ENCODE measurements at regions not wholly inside any gene's neighbourhood (a gene's known extent, or its start where the extent isn't known, plus 50 kb on each side); places are given as distances from the start of the nearest gene placed in this dataset.
A peak's percentile ranks its signal among the peaks of the same experiment; 100 is the strongest.

DNA sequence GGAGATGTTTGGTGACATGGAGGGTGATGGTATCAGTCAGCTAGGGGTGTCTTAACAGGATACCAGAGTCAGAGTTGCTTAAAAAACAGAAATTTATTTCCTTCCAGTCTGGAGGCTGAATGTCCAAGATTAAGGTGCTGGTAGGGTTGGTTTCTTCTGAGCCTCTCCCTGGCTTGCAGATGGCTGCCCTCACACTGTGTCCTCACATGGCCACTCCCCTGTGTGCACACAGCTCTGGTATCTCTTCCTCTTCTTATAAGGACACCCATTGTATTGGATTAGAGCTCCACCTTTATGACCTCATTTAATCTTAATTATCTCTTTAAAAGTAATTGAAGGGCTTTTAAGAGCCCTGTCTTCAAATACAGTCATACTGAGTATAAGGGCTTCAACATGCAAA is 431.8 kb upstream of the MMS22L start:
- CTCF ChIA-PET: no interaction called here
- H3K4me1 ChIP-seq (ENCODE audit: insufficient read depth, low read length, poor library complexity, severe bottlenecking): no peaks in the 10 kb centered on the region
- no TSS peak for BruUV-seq (replicated peaks)
- no peak overlapping the region for H3K4me3 ChIP-seq (ENCODE audit: low read depth, low read length, poor library complexity, severe bottlenecking)
- no peaks in the 10 kb centered on the region for H3K27me3 ChIP-seq (replicated peaks; ENCODE audit: insufficient read depth, low read depth, low read length, poor library complexity)
- POLR2A ChIA-PET (ENCODE audit: low non-redundant PET): no interaction called here
- DNase-seq (ENCODE audit: low spot score): no peak
- H3K9me3 ChIP-seq (ENCODE audit: low read depth, low read length, poor library complexity, severe bottlenecking): no peaks in the 10 kb centered on the region
- no peak overlapping the region for H3K27ac ChIP-seq (ENCODE audit: low read depth, low read length, poor library complexity, severe bottlenecking)
- H3K36me3 ChIP-seq (ENCODE audit: insufficient read depth, low read length, poor library complexity, severe bottlenecking): no peaks in the 10 kb centered on the region
- intact Hi-C loops (cut with micrococcal nuclease; ENCODE audit: unreplicated experiment): no loop called here
- no peak for TF ChIP-seq EZH2 (IDR thresholded peaks at IDR 0.05; ENCODE audit: borderline replicate concordance, low read depth, low read length, poor library complexity, severe bottlenecking)
- no peak for TF ChIP-seq CTCF (conservative IDR thresholded peaks at IDR 0.05; ENCODE audit: low read depth, low read length)

- intact Hi-C loops (cut with micrococcal nuclease; ENCODE audit: unreplicated experiment): no loop called here
- no peaks in the 10 kb centered on the region for H3K4me1 ChIP-seq (ENCODE audit: insufficient read depth, low read length, poor library complexity, severe bottlenecking)
- no peaks in the 10 kb centered on the region for H3K27me3 ChIP-seq (replicated peaks; ENCODE audit: insufficient read depth, low read depth, low read length, poor library complexity)
- POLR2A ChIA-PET (ENCODE audit: low non-redundant PET): no interaction called here
- H3K27ac ChIP-seq (ENCODE audit: low read depth, low read length, poor library complexity, severe bottlenecking): no peak overlapping the region
- DNase-seq (ENCODE audit: low spot score): no peak
- TF ChIP-seq CTCF (conservative IDR thresholded peaks at IDR 0.05; ENCODE audit: low read depth, low read length) (no peak), EZH2 (IDR thresholded peaks at IDR 0.05; ENCODE audit: borderline replicate concordance, low read depth, low read length, poor library complexity, severe bottlenecking) (no peak)
- CTCF ChIA-PET: no interaction called here
- no peak overlapping the region for H3K4me3 ChIP-seq (ENCODE audit: low read depth, low read length, poor library complexity, severe bottlenecking)
- no peaks in the 10 kb centered on the region for H3K36me3 ChIP-seq (ENCODE audit: insufficient read depth, low read length, poor library complexity, severe bottlenecking)
- BruUV-seq (replicated peaks): no TSS peak
- no peaks in the 10 kb centered on the region for H3K9me3 ChIP-seq (ENCODE audit: low read depth, low read length, poor library complexity, severe bottlenecking)
Observed at GRCh38 chr6:97717086-97717485, 434.1 kb upstream of the MMS22L start.

DNA sequence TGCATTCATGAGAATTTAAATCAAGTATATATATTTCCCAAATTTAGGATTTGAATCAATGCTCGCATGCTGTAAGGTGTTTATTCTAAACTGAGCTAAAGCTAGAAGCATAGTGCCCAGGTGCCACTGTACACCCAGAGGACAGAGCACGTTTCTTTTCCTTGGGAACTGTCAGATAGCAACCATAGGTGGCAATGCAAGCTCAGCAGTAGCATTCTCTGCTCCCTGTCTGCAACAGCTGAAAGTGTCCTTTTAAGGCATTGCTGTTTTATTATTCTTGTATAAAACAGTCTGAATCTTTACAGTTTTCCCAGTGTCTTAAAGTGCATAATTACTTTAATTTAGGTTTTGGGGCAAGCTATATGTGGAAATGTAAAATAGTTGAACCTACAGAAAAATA is 443.4 kb upstream of the MMS22L start:
- POLR2A ChIA-PET (ENCODE audit: low non-redundant PET): no interaction called here
- H3K4me3 ChIP-seq (ENCODE audit: low read depth, low read length, poor library complexity, severe bottlenecking): no peak overlapping the region
- peak; percentile 41 for TF ChIP-seq CTCF (conservative IDR thresholded peaks at IDR 0.05; ENCODE audit: low read depth, low read length)
- TF ChIP-seq EZH2 (IDR thresholded peaks at IDR 0.05; ENCODE audit: borderline replicate concordance, low read depth, low read length, poor library complexity, severe bottlenecking): no peak
- no peaks in the 10 kb centered on the region for H3K9me3 ChIP-seq (ENCODE audit: low read depth, low read length, poor library complexity, severe bottlenecking)
- no peak overlapping the region for H3K27ac ChIP-seq (ENCODE audit: low read depth, low read length, poor library complexity, severe bottlenecking)
- no peak for DNase-seq (ENCODE audit: low spot score)
- intact Hi-C loops (cut with micrococcal nuclease; ENCODE audit: unreplicated experiment): no loop called here
- no peaks in the 10 kb centered on the region for H3K36me3 ChIP-seq (ENCODE audit: insufficient read depth, low read length, poor library complexity, severe bottlenecking)
- BruUV-seq (replicated peaks): no TSS peak
- CTCF ChIA-PET: no interaction called here
- no peaks in the 10 kb centered on the region for H3K27me3 ChIP-seq (replicated peaks; ENCODE audit: insufficient read depth, low read depth, low read length, poor library complexity)
- peaks cover 11% of the 10 kb centered on the region for H3K4me1 ChIP-seq (ENCODE audit: insufficient read depth, low read length, poor library complexity, severe bottlenecking)
